HUES64 (cell line): ENCODE measurements at regions not wholly inside any gene's neighbourhood (a gene's known extent, or its start where the extent isn't known, plus 50 kb on each side); places are given as distances from the start of the nearest gene placed in this dataset.

Experiments used
- H3K27ac ChIP-seq: 2 replicates; pipeline ENCODE4 v1.7.0; 2013; ENCODE audit warnings: low read depth, low read length, inconsistent platforms
- H3K27me3 ChIP-seq: 2 replicates; pipeline ENCODE4 v1.6.1; 2013; ENCODE audit warnings: mild to moderate bottlenecking, low read length; ENCODE audit not compliant: insufficient read depth
- H3K36me3 ChIP-seq: 2 replicates; pipeline ENCODE4 v1.6.1; 2013; ENCODE audit warnings: mild to moderate bottlenecking, low read length; ENCODE audit not compliant: insufficient read depth
- H3K4me1 ChIP-seq: 2 replicates; pipeline ENCODE4 v1.6.1; 2013; ENCODE audit warnings: mild to moderate bottlenecking, low read length, moderate library complexity; ENCODE audit not compliant: insufficient read depth
- H3K4me3 ChIP-seq: 2 replicates; pipeline ENCODE4 v1.5.1; 2013; ENCODE audit warnings: mild to moderate bottlenecking, low read length, moderate library complexity
- H3K9ac ChIP-seq: 2 replicates; pipeline ENCODE4 v1.6.1; 2013; ENCODE audit warnings: mild to moderate bottlenecking, low read depth, low read length
- H3K9me3 ChIP-seq: 2 replicates; pipeline ENCODE4 v1.6.1; 2013; ENCODE audit warnings: low read depth, low read length; ENCODE audit not compliant: insufficient read depth
- WGBS: fragments of 150-250, 120-280 bp; methylation state at CpG from one replicate; pipeline ENCODE4 v1.1.7; 2013; ENCODE audit warnings: missing lambda C conversion rate; 5-methylcytosine and 5-hydroxymethylcytosine counted together

DNA sequence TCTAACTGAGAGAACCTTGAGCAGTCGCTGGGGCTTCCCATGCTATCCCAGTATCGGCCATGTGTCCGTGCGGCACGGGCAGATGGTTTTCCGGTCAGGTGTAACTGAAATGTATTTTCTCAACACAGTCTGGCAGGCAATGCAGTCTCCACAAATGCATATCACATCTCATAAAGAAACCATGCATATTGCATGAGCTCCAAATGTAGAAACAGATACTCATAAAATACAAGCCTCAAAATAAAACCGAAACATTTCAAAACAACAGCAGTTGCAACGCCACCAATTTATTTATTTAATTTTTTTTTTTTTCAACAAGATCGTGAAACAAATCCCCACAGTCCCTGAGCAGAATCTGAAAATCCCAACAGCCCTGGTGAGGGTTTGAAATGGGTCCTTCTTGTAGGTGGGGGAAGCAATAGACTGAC is 299.4 kb downstream of the LPIN1 start:
- H3K27ac ChIP-seq, result no peak overlapping the region

DNA sequence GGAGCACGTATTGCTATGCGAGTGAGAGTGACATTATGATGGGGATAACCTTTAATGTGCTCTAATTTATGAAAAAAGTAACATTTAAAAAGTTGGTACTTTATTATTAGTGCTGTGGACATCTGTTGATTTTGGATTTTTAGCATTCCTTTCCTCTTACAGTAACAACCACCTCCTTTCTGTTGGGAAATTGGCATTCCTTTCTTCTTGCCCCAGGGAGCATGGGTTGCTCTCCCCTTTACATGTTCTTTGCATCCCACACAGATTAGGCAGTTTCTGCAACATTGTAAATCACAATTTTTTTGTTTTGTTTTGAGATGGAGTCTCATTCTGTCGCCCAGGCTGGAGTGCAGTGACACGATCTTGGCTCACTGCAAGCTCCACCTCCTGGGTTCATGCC is 300.2 kb downstream of the LPIN1 start:
- Histone ChIP-seq H3K9me3 (no peaks in the 10 kb centered on the region), H3K9ac (no peak overlapping the region), H3K27ac (no peak overlapping the region), H3K4me3 (no peak overlapping the region), H3K27me3 (no peaks in the 10 kb centered on the region), H3K4me1 (no peaks in the 10 kb centered on the region), H3K36me3 (no peaks in the 10 kb centered on the region)
- 70% methylated on average over 2 of the region's 4 CpGs for WGBS

More for the DNA sequence above, 299.4 kb downstream of the LPIN1 start:
- Histone ChIP-seq H3K9me3 (no peaks in the 10 kb centered on the region), H3K27me3 (no peaks in the 10 kb centered on the region), H3K4me3 (no peak overlapping the region), H3K9ac (no peak overlapping the region), H3K4me1 (no peaks in the 10 kb centered on the region), H3K36me3 (no peaks in the 10 kb centered on the region)
- WGBS, result 83% methylated on average over 8 of the region's 9 CpGs

DNA sequence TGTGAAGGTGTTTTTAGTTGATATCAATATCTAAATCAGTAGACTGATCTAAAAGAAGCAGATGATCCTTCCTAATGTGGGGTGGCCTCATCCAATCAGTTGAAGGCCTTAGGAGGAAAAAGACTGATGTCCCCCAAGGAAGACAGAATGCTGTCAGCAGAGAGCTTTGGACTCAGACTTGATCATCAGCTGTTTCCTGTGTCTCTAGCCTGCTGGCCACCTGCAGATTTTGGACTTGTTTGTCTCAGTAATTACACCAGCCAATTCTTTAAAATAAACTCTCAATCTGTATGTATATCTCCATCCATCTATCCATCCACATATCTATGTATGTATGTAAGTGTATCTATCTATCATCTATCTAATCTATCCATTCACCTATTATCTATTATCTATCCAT is 301.3 kb downstream of the LPIN1 start:
- Histone ChIP-seq H3K9ac (no peak overlapping the region), H3K27me3 (no peaks in the 10 kb centered on the region), H3K4me3 (no peak overlapping the region), H3K9me3 (no peaks in the 10 kb centered on the region), H3K36me3 (no peaks in the 10 kb centered on the region), H3K4me1 (no peaks in the 10 kb centered on the region), H3K27ac (no peak overlapping the region)

DNA sequence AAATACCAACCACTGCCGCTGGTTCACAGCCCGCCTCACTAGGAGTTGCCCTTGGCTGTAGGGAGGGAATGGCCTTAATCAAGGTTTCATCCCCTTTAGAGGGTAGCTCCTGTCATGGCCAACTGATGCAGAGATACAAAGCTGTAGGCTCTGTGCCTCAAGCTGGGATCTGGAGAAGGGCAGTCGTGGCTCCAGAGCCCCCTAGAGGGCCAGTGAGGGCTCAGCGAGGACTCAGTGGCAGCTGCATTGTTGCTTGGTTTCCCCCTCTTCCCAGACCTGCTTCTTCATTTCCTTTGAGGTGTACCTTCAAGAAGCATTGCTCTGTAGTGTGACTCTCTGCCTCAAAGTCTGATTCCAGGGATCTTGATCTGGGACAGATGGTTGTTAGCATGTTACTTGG is 302.1 kb downstream of the LPIN1 start:
- Histone ChIP-seq H3K9me3 (no peaks in the 10 kb centered on the region), H3K27ac (no peak overlapping the region), H3K4me3 (no peak overlapping the region), H3K36me3 (no peaks in the 10 kb centered on the region), H3K9ac (no peak overlapping the region), H3K4me1 (no peaks in the 10 kb centered on the region), H3K27me3 (no peaks in the 10 kb centered on the region)
- WGBS, result 71% methylated on average over 4 of the region's 4 CpGs

DNA sequence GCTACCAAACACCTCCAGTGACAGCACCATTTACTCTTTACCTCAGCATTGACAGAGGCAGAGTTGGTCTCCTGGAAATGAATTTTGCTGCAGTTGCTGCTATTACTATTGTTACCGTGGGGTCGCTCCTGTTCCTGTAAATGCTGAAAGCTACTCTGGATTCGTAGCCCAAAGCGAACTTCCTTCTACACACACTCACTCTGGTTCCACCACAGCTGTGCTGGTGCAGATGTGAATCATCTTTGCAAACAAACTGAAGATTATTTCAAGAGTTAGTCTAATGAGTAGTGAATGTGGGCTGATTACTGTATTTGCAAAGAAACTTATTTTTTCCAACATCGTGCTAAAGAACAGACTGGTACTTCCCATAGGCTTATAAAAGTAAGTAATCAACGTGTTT is 304.0 kb downstream of the LPIN1 start:
- H3K4me1 ChIP-seq, result no peaks in the 10 kb centered on the region
- H3K27me3 ChIP-seq, result no peaks in the 10 kb centered on the region
- no peak overlapping the region for H3K27ac ChIP-seq
- H3K9ac ChIP-seq, result no peak overlapping the region
- H3K36me3 ChIP-seq, result no peaks in the 10 kb centered on the region
- 88% methylated on average over 5 of the region's 6 CpGs for WGBS
- H3K4me3 ChIP-seq, result no peak overlapping the region
- H3K9me3 ChIP-seq, result no peaks in the 10 kb centered on the region

DNA sequence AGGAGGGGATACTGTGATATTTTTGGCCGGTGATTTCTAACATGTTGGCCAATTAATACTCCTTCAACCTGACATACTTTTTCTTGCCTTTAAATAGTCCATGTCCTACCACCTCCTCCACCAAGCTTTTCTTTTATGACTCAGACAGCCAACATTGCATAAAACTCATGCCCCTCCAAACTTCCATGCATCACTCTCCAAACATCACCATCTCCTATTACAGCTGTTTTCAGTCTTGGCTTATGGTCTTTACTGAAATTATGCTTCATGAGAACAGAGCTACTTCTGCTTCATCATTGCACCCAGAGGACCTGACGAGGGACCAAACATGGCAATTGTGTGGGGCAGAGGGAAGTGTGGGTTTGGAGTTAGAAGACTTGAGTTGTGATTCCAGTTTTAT is 305.4 kb downstream of the LPIN1 start:
- H3K27me3 ChIP-seq, result no peaks in the 10 kb centered on the region
- WGBS, result 93% methylated on average over 2 of the region's 2 CpGs
- no peaks in the 10 kb centered on the region for H3K9me3 ChIP-seq
- no peak overlapping the region for H3K27ac ChIP-seq
- H3K4me1 ChIP-seq, result no peaks in the 10 kb centered on the region
- H3K4me3 ChIP-seq, result no peak overlapping the region
- no peak overlapping the region for H3K9ac ChIP-seq
- H3K36me3 ChIP-seq, result no peaks in the 10 kb centered on the region

DNA sequence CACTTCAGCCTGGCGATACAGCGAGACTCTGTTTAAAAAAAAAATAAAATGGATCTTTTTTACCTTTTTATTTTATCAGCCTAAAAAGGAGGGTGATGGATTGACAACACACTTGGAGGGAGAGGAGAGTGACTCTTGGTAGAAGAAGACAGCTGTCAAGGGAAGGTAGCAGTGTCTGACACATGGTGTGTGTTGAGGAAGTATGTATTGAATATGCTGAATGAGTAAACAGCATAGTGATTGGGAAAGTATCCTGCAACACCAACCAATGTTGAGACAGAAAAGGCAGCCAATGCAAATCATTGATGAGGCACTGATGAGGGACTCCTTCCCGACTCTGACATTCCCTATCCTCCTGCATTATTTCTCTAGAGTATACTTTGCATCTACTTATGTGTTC is 306.4 kb downstream of the LPIN1 start:
- H3K4me3 ChIP-seq, result no peak overlapping the region
- H3K9ac ChIP-seq, result no peak overlapping the region
- no peaks in the 10 kb centered on the region for H3K36me3 ChIP-seq
- H3K27me3 ChIP-seq, result no peaks in the 10 kb centered on the region
- H3K9me3 ChIP-seq, result no peaks in the 10 kb centered on the region
- WGBS, result 86% methylated on average over 1 of the region's 3 CpGs
- no peak overlapping the region for H3K27ac ChIP-seq
- peaks cover 7% of the 10 kb centered on the region; the same call in 1 of the 2 replicates for H3K4me1 ChIP-seq

DNA sequence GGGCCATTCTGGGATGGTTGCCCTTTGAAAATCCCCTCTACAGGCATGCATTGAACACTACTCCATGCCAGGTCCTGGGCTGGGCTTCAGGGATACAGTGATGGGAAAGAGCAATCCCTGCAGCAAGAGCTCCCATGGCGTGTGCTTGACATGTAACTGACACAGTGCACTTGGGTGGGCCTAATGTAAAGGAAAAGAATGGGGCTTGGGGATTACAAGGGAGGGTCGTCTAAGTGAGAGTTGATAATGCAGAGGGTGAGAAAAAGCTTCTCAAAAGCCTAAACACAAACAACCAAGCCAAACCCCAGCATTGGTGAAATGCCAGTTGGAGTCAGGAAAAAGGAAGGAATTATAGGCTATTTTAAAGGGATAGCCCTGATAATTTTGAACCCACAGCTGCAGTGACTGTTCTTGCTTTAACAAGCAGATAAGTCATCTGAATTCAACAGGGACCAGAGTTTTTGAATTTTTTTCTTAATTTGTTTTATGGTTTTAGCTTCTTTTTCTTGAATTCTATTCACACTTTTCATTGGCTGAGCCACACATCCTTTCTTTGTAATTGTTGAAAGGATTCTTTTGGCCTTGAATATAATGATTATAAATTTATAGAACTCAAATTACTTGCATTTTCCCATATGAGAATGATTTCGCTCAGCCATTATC is 308.7 kb downstream of the LPIN1 start:
- WGBS, result 93% methylated on average over 1 of the region's 3 CpGs
- Histone ChIP-seq H3K36me3 (no peaks in the 10 kb centered on the region), H3K27me3 (no peaks in the 10 kb centered on the region), H3K4me1 (peaks cover 12% of the 10 kb centered on the region; the same call in 1 of the 2 replicates), H3K9me3 (no peaks in the 10 kb centered on the region), H3K4me3 (no peak overlapping the region), H3K9ac (no peak overlapping the region), H3K27ac (no peak overlapping the region)

DNA sequence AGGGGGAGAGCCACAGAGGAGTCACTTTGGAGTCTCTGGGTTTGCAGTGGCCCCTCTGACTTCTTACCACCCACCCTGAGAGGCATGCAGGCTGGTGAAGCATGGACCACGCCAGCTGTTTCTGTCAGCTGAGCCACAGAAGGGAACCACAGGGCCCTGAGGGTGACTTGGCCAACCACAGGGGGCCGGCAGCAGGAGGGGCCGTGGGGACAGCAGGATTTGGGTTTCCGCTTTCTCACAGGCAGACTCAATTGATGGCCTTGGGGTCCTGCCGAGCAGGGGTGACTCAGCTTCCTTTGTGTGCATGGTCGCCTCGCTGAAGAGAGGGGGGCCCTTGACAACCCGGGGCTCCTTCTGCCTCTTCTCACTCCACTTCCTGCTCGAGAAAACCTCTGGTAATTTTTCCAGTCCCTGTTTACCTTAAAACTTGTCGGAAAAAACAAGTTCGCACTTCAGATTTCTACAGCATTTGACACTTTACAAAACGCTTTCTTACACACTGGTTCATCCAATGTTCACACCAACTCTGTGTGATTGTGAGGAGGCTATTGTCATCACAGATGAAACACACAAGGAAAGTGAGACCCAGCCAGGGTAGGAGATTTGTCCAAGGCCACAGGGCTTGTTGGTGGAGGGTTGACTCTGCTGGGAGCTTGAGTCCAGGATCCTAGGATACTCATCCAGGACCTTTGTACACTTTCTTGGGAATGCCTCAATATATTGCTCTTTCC is 311.2 kb downstream of the LPIN1 start:
- Histone ChIP-seq H3K27me3 (no peaks in the 10 kb centered on the region), H3K36me3 (no peaks in the 10 kb centered on the region), H3K9me3 (no peaks in the 10 kb centered on the region), H3K9ac (no peak overlapping the region; the same call in 1 of the 2 replicates), H3K4me1 (peaks cover 18% of the 10 kb centered on the region; the same call in 1 of the 2 replicates), H3K4me3 (no peak overlapping the region), H3K27ac (no peak overlapping the region)
- WGBS, result 63% methylated on average over 11 of the region's 12 CpGs

DNA sequence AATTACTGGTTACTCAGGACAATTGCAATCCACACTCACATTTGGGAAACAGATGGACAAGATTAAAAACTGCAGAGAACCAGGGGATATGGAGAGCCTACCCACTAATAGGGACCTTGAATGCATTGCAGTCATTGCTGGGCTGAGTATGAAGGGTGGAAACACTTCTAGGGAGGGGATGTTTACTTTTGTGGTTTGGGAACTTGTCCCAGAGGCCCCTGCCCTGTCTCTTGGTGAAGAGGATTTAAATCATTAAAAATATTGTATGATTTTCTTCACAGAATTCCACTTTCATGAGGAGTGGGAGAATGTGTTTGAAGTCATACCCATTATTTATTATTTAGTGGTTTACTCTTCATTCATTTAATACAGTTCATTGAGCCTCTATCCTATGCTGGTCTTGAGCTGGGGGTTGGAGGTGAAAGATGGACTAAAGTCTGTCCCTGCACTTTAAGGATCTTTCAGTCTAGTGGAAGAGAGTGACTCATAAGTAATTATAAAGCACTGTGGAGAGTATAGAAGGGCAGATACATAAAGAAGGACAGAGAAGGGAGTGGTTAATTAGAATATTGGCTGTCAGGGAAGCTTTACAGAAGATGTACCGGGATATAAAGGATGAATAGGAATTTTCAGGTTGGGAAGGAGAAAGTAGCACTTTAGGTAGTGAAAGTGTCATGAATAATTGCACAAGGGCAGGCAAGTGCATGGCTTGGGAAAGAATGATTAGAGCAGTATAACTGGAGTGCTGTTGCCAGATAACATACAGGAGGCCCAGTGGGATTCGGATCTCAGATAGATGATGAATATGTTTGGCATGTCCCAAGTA is 313.4 kb downstream of the LPIN1 start:
- H3K9me3 ChIP-seq, result no peaks in the 10 kb centered on the region
- peaks cover 18% of the 10 kb centered on the region; the same call in 1 of the 2 replicates for H3K4me1 ChIP-seq
- no peak overlapping the region for H3K4me3 ChIP-seq
- no peak overlapping the region for H3K27ac ChIP-seq
- 95% methylated on average over 2 of the region's 2 CpGs for WGBS
- no peaks in the 10 kb centered on the region for H3K27me3 ChIP-seq
- H3K36me3 ChIP-seq, result no peaks in the 10 kb centered on the region
- no peak overlapping the region for H3K9ac ChIP-seq

DNA sequence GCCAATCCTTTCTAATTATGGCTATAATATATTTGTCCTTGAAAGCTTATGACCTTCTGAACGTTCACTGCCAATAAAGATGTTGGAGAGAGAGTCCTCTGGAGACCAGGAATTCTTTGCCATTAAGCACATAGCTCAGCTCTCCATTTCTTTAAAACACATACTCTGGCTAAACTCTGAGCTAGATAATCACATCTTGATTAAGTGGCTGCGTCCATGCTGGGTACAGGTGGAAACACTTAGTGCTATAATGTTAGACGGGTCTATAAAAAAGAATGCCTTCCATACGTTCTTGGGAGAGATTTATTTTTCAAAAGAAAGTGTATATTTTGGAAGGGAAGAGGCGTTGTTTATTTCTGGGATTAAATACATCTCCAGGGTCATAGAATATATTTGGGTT is 314.5 kb downstream of the LPIN1 start:
- Histone ChIP-seq H3K4me3 (no peak overlapping the region), H3K36me3 (no peaks in the 10 kb centered on the region), H3K9me3 (no peaks in the 10 kb centered on the region), H3K27ac (no peak overlapping the region), H3K4me1 (peaks cover 18% of the 10 kb centered on the region; the same call in 1 of the 2 replicates), H3K27me3 (no peaks in the 10 kb centered on the region), H3K9ac (no peak overlapping the region)
- WGBS, result 94% methylated on average over 5 of the region's 5 CpGs
